Esophagus muscularis mucosa (tissue), 3 donors: ENCODE measurements at regions not wholly inside any gene's neighbourhood (a gene's known extent, or its start where the extent isn't known, plus 50 kb on each side); places are given as distances from the start of the nearest gene placed in this dataset.

Source experiments
- CTCF ChIP-seq, 3 experiments: fragments of 200-600 bp in 2 of 3; fragments of 450-650 bp in 1 of 3; sonication (generic) in 2 of 3; IDR thresholded peaks; one replicate each; pipeline ENCODE4 v1.5.1; 2017 to 2019; ENCODE audit warnings: antibody characterized with exemption in 3 of 3, mild to moderate bottlenecking in 2 of 3, moderate library complexity in 1 of 3
- POLR2AphosphoS5 ChIP-seq, 2 donors: sonication (generic); formaldehyde crosslinking; IDR thresholded peaks; one replicate each; pipeline ENCODE4 v1.6.1; 2017; ENCODE audit warnings: antibody characterized with exemption in 2 of 2

DNA sequence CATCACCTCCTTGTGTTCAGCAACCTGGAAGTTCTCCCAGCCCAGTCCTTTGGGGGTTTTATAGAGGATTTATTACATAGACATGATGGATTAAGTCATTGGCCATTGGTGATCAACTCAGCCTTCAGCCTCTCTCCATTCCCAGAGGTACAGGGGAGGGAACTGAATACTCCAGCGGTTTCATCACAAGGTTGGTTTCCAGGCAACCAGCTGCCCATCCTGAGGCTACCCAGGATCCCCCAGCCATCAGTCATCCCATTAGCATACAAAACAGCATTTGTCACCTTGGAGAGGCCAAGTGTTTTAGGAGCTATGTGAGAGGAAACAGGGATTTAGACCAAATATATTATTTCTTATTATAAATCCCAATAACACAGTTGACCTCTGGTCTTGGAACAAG is 584.8 kb upstream of the NRP1 start:
- TF ChIP-seq CTCF (IDR thresholded peaks at IDR 0.05) (no peak), POLR2AphosphoS5 (IDR thresholded peaks at IDR 0.05) (no peak)
